Cardiac septum (tissue), 1 donor: ENCODE measurements at regions not wholly inside any gene's neighbourhood (a gene's known extent, or its start where the extent isn't known, plus 50 kb on each side); places are given as distances from the start of the nearest gene placed in this dataset.

Experiments
- DNase-seq: peaks from one replicate; pipeline ENCODE4 v3.0.0-alpha.2; 2020; ENCODE audit warnings: low spot score
- intact Hi-C: fragments of 100-400 bp; cut with DNase I; formaldehyde crosslinking; loops from one replicate; pipeline ENCODE4 v1.14.0; 2022
- donor health status: DM: no; HTN: no; CAD: no.

DNA sequence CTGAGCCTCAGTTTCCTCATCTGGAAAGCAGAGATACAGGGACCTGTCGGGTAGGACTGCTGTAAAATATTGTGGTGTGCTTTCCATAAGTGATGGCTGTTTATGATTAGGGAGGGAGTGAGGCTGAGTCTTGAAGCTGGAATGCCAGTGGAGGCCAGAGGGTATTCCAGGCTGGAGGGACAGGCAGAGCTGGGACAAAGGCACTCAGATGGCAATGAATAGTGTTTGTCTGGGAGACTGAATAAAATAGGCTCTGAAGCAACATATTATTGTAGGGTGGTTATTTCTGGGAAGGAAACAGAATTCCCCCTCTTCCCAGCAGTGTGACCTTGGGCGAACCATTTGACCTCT lies 120.7 kb downstream of the INHBB start:
- no peak for DNase-seq
- intact Hi-C loops: no loop called here

DNA sequence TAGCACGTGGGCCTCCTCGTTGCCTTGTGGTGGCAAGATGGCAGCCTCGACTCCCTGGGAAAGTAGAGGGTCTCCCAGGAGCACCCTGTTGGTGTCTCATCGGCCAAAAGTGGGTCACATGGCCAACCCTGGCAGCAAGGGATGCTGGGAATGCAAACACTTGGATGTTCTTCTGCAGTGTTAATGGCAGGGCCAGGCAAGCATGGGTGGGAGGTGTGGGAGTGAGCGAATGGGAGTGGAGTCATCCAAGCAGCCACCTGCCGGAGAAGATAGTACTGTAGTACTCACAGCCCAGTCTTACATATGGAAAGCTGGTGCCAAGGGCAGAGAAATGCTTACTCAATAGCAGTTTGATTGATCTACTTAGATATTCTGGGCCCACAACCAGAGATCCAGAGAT lies 122.2 kb downstream of the INHBB start:
- intact Hi-C loops: no loop called here

DNA sequence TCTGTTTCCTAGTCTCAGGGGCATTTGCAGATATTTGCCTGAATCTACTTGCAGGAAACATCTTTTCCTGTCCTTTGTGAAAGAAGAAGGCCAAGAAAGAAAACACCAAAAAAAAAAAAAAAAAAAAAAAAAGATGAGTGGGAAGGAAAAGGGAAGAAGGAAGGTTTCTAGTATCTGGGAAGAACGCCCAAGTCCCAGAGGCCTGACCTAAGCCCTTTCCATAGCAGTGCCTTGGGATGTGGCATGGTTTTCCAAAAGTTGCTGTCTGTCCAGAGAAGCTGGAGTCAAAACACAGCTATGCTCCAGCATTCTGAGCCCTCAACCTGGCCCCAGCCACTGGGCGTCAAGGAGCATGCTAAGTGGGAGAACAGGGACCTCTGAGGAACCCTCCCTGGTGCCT lies 123.5 kb downstream of the INHBB start:
- DNase-seq: peak; percentile 67

More for the DNA sequence above, 122.2 kb downstream of the INHBB start:
- peak; percentile 24 for DNase-seq

DNA sequence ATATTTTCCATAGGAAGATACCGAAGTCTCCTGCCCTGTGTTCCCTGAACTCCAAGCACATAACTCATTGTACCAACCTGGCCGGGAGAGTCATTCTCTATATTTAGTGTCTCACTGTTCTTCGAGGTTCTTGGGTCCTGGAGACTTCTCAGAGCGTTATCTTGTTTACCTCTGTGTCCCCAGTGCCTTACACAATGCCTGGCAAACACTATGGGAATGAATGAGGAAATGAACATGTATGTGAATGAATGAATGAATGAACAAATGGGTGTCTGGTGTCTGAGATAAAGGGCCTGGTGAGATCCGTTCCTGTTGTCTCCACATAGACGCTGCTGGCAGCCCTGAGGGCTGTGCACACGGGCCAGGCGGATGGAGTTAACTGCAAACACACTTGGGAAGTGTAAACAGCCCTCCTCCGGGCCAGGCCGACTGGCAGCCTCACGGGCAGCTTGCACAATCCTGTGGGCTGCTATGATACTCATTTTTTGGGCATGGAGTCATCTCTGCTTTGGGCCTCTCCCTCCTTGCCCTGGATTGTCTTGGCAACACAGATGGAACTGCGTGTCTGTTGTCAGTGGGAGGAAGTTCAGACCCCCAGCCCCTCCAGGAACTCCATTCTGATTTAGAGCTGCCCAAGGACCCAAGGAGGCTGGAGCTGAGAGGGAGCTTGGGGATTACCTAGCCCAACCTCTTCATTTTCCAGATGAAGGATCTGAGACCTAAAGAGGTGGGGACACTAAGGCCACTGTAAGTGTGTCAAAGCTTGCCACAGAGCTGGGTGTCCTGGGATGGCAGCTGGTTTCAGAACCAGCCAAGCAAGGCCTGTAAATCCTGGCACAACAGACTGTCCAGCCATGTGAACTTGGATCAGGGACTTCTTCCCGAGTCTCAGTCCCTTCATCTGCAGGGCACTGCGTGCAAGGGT lies 124.4 kb downstream of the INHBB start:
- intact Hi-C loops: no loop called here
- DNase-seq: peak; percentile 68

More for the DNA sequence above, 123.5 kb downstream of the INHBB start:
- intact Hi-C loops: no loop called here

DNA sequence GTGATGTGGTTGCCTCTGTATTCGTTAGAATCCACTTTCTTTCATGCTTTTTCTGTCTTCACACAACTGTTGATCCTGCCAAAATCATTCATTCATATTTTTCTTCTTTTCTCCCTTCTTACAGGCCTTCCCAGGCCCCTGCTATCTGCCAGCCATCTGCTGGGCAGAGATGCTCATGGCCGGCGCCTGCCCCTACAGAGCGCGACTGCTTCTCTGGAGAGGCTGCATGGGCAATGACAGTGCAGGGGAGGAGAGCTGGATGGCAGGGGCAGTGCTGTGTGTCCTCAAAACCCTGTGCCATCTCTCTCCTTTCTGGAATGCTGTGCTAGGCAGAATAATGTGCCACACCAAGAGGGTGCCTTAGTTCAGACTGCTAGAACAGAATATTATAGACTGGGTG lies 125.2 kb downstream of the INHBB start:
- peak; percentile 58 for DNase-seq
- intact Hi-C loops: no loop called here

DNA sequence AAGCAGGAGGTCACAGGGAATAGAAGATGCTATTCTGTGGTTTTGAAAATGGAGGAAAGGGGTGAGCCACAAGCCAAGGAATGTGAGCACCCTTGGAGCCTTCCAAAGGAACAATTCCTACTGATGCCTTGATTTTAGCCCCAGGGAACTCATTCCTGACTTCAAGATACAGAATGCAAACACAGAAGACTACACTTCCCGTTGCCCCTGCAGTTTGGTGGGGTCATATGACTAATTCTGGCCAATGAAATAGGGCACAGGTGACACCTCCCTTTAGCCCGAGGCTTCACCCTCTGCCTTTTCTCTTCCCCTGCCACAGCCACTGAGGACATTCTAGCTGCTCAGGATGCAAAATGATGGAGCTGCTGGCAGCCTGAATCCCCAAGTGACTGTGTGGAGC lies 126.1 kb downstream of the INHBB start:
- intact Hi-C loops: no loop called here
- peak; percentile 51 for DNase-seq

DNA sequence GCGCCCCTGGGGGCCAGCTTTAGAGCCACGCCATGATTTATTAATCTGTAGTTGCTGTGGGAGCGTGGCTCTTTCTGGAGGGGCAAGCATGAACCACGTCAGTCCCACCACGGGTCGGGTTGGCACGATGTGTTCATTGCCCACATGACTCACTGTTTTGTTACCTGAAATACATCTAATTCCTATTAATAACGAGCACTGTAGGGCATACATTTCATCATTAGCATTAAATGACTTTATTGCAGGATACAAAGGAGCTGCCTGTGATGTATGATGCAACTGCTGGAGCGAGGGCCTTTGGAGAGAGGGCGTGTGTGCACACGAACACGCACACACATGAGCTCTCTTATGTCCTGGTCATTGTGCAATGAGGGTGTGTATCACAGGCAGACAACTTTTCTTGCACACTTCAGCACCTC lies 127.0 kb downstream of the INHBB start:
- intact Hi-C loops: no loop called here
- peak; percentile 39 for DNase-seq

DNA sequence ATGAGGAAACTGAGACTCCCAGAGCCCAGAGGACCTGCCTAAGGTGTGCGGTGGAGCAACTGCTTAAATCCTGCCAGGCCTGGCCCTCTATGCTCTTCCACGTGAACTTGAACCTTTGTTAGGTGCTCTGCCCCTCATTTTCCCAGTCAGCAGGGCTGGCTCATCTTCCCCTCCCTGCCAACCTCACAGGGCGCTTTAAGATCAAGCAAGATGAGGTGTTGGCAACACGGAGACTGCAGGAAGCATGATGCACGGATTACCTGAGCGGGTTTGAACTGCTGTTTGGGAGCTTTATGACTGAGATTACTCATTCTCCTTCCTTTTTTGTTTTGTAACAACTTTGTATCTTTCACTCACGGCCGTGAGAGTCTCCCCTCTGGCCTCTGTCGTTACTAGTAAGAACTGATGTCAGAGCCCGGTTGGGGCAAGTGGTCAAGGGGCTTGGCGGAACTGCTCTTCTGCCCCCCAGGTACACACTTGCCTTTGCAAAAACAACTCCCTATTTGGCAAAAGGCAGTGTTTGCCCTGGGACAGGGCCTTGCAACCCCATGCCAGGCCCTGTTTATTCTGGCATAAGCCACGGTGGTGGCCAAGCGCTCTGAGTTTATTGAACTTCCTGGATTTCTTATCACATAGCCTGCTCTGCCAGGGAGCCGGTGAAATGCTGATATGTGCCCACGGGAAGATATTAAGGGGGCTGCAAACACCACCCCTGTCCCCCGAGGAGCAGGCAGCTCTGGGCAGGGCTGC lies 127.8 kb downstream of the INHBB start:
- intact Hi-C loops: no loop called here
- peak; percentile 61 for DNase-seq

DNA sequence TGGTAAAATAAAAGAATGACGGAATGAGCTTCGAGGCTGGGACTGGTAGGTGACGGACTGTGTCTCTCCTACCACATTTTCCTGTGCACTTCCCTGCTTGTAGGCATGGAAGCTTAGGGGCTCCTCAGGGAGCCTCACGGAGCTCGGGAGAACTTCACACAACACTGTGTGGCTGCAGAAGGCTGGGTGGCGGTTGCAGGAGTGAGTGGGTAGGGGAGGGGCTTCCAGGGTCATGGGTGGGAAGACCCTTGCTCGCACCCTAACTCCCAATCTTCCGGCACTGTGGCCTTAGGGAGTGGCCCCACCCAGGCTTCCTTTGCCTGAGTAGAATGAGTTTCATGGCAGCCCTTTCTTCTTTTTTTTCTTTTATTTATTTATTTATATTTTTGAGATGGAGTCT lies 128.6 kb downstream of the INHBB start:
- peak; percentile 3 for DNase-seq
- intact Hi-C loops: no loop called here

DNA sequence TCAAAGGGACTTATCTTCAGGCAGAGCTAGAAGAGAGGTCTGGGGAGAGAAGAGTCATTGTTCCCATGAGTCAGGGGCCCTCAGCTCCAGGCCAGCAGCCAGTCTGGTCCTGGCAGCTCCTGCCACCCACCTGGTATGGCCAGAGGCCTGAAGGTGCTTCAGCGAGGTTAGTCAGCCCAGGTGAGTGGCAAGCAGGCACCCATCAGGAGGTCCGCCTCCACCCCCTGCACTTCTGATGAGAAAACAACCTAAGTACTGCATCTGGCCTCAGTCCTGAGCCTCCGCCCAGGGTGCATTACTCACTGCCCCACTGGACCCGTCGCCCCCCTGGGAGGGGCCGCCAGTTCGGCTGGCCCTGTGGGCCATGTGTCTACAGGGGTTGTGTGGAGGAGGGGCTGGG lies 130.2 kb downstream of the INHBB start:
- peak; percentile 69 for DNase-seq
- intact Hi-C loops: no loop called here

DNA sequence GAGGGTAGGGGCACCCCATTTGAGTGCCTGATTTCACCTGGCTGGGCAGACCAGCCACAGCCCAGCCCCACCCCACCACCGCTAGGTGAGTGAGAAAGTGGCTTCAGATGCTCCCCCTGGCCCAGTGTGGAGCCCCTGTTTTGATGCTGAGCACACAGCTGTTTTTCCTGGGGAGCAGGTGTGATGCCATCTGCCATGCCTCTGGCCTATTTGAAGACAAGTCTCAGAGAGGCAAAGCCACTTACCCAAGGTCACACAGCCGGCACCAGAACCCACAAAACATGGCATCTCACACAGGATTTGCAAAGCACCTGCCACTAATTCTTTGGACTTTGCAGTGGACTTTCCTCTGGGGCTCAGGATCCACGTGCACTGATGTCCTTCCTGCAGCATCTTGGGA lies 131.3 kb downstream of the INHBB start:
- intact Hi-C loops: no loop called here
- DNase-seq: peak; percentile 33

DNA sequence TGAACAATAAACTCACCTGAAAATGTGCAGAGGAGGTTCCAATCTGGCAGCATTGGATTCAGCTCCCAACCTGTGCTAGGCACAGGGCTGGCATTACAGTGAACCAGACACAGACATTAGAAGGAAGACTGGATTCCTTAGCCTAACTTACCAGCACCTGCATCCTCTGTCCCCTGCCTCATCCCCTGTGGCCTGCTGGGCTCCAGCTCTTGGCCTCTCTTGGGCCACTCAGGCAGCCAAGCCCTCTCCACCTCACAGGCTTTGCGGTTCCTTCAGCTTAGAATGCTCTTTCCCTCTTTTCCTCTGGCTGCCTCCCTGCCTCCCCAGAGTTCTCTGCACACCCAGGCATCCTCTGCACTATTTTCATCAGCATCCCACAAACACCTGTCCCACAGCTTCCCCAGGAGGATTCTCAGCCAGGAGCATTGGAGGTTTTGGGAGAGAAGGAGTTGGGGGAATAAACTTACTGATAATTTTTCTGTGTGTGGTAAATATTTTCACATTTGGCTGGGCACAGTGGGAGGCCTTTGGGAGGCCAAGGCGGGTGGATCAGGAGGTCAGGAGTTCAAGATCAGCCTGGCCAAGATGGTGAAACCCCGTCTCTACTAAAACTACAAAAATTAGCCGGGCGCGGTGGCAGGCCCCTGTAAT lies 132.0 kb downstream of the INHBB start:
- intact Hi-C loops: no loop called here

DNA sequence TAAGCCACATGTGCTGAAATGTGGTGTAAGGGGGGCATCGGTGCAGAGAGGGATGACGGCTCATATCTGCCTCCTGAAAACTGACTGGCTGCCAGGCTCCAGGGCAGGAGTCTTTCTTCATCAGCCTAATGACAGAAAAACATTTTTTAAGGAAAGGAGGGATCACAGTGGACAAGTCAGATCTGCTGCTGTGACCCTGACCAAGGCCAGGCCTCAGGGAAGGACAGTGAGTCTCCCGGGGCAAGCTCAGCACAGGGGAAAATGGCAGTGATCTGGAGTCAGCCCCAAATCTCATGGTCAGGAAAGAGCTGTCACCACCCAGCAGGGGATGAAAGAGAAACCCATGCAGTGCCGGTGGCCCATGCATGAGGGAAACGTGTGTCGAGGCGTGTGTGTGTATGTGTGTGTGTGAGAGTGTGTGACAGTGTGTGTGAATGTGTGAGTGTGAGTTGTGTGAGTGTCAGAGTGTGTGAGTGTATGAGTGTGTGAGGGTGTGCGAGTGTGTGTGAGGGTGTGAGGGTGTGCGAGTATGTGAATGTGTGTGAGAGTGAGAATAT lies 134.5 kb downstream of the INHBB start:
- DNase-seq: peak; percentile 64
- intact Hi-C loops: no loop called here

More for the DNA sequence above, 132.0 kb downstream of the INHBB start:
- DNase-seq: peak; percentile 31

DNA sequence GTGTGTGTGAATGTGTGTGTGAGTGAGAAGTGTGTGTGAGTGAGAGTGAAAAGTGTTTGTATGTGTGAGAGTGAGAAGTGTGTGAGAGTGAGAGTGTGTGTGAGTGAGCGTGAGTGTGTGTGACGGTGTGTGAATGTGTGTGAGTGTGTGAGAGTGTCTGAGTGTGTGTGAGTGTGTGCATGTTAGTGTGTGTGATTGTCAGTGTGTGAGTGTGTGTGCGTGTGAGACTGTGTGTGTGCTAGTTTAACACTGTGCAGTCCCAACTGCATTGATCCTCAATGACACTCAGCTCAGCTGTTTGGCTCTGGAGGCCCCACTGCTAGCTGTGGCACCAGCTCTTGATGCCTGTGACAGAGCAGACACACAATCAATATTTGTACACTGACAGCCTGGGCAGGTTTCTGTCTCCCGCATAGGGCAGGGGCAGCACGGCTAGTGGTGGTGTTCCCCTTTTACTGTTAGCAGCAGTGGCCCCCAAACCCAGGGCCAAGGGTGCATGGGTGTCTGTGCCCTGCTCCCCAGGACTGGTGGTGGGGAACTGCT lies 135.0 kb downstream of the INHBB start:
- intact Hi-C loops: no loop called here
- DNase-seq: peak; percentile 74

DNA sequence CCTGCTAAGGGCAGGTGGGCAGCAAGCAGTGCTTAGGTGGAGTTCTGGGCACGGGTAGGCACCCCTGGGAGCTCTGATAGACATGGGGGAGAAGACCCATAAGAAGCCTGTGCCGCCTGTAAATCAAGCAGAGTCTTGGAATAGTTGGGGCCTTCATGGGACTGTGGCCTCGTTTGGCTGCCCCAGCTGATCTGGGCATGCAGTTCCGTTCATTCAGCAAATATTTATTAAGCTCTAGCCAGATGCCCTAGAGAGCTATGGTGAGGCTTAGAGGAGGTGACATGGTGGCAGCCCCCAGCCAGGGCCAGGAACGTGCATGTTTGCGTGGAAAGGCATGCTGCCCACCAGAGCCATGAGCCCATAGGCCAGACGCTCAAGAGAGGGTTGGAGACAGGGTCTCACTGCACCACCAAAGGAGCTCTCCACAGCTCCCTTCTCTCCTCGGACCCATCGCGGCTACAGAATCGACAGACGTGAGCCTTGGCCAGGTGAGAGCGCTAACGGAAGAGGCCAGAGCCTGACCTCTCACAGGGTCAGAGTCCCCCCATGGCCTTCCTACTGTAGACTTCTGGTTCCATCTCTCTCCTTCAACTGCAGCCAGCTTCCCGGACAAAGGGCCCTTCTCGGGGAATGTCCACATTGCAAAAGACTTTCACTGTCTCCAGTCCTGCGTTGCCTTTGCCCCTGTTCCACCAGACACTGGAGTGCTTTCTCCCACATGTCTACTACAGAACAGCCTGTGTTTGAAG lies 135.7 kb downstream of the INHBB start:
- DNase-seq: peak; percentile 75
- intact Hi-C loops: no loop called here

DNA sequence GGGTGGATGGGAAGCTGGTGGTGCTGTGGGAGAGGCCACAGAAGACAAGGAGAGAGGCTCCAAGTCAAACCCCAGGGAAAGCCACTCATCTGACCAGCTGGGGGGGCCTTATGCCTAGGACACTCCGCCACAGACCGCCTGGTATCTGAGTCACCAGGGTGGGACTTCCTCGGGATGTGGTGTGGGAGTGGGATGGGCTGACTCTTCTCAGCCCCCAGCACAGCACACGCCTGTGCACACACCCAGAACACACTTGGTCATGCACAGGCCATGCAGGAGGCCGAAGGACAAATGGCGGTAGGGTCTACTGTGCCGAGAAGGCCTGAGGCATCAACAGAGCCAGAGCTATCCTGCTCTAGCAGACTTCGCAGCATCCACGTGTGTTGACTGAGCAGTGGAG lies 136.4 kb downstream of the INHBB start:
- peak; percentile 29 for DNase-seq

DNA sequence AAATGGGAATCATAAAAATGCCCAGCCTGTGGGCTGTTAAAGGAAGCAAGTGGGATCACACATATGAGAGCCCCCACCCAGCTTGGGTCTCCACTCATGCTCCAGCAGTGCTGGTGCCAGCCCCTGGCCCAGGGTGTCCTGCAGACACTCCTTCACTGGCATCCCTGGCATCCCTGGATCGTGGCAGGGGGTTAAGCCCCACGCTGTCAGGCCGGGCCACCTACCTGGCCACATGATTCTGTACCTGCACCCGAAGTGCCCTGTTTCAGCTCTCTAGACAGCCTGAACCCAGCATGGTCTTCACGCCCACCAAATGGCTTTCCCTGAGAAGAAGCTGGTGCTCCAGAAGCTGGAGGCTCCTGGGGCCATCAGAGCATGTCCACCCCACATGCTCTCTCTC lies 137.4 kb downstream of the INHBB start:
- intact Hi-C loops: no loop called here
- no peak for DNase-seq

More for the DNA sequence above, 136.4 kb downstream of the INHBB start:
- intact Hi-C loops: no loop called here

DNA sequence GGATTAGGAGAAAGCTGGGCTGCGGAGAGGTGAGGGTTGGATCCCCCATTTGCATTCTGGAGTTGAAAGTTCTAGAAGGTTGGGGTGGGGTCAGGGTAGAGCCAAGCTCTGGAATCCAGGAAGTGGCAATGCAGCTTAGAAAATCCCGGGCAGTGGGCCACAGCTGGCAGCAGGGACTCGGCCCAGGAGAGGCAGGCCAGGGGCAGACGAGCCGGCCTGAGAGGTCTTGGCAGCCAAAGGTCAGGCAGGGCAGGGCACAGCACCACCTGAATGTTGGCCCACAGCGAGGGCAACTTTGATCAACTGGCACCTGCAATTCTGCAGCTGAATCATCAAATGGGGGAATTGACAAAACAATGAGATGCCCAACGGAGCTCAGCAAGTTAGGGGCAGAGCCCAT lies 139.2 kb downstream of the INHBB start:
- intact Hi-C loops: no loop called here
- no peak for DNase-seq

DNA sequence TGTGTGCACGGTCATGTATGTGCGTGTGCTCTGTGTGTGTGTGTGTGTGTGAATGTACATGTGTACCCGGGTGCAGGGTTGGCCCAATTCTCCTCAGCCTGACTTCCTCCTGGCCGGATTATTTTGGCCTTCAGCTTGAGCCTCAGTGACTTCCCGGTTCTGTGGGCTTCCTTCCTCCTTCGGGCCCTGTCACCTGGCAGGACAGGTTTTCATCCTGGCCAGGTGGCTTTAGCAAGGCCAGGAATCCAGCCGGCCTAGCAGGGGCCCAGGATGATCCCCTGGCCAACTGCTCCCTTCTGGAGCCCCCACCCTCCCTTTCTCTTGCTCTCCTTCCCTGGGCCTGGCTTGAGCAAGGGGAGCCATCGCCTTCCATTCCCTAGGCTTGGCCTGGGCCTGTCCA lies 140.5 kb downstream of the INHBB start:
- DNase-seq: no peak
- intact Hi-C loops: no loop called here
